HT-29 (cell line): ENCODE measurements at regions not wholly inside any gene's neighbourhood (a gene's known extent, or its start where the extent isn't known, plus 50 kb on each side); places are given as distances from the start of the nearest gene placed in this dataset.

Experiments used
- DNase-seq: peaks from one replicate; pipeline ENCODE4 v3.0.0-alpha.2; 2015; ENCODE audit warnings: low spot score

DNA sequence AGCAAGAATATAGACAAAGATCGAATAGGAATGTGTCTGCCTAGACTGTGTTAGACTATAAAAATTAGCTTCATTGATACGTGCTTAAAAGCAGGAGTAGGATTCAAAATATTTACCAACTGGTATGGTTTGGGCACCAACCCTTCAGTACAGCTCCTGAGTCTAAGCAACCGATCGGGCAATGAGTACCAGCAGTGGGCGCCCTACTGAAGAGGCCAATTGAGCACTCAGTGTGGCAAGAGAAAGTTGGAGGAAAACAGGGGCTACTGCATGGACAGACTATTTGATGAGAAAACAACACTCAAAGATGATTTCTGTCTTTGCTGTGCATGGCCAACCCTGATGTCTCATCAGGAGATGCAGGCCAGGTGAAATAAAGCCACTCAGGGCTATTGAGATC lies 176.0 kb upstream of the NWD2 start:
- DNase-seq = peak; percentile 27

DNA sequence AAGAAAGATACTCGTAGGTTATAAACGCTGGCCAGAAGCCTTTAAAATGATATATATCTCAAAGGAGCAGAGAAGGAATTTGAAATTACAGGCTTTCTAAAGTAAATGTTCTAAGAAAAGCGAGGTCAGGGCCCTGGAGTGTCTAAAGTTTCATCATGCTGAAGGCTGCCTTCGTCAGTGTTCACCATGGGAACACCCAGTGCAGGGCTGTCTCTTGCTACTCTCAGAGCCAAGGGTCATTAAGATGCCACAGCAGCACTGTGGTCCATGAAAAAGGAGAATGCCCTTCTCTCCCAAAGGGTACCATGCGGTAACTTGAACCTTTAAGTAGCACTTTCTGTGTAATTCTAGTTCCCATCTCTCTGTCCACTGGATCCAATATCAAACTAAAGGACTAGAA lies 174.5 kb upstream of the NWD2 start:
- no peak for DNase-seq

DNA sequence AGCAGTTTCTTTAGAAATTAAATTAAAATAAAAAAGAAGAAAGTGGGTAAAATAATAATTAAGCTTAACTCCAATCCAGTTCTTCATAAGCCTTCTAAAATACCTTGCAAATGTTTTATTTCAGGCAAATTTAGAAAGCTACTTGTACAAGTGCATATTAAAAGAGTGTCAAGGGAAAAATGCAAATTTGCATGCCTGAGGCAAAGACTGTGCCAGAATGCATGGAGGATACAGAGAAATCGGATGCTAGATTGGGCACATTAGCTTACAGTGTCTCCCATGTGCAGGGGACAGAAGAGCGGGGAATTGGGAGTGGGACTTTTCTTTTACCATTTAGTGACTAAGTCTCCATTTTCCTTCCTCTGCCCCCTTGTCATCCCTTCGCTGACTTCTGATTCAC lies 173.0 kb upstream of the NWD2 start:
- DNase-seq = no peak

DNA sequence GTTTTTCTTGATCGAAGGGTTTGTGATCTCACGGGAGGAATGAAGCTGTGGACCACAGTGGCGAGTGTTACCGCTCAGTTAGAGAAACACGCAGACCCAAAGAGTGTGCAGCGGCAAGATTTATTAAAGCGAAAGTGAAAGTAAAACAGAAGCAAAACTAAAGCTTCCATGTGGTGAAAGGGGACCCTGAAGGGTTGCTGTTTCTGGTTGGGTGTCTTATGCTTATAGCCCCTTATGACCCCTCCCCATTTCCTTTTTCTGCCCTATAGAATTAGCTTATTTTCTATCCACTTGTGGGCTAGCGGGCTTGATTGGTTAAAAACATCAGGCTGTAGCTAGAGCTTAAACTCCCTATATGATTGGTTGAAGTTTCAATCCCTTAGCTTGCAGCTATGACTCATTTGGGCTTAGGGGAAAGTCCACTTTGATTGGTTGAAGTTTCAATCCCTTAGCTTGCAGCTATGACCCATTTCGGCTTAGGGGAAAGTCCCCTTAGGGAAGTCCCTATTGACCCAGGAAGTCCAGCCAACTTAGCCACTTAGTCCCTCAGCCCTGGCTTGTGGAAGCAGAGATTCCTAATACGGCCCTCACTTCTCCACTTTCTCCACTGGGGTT lies 171.2 kb upstream of the NWD2 start:
- no peak for DNase-seq

DNA sequence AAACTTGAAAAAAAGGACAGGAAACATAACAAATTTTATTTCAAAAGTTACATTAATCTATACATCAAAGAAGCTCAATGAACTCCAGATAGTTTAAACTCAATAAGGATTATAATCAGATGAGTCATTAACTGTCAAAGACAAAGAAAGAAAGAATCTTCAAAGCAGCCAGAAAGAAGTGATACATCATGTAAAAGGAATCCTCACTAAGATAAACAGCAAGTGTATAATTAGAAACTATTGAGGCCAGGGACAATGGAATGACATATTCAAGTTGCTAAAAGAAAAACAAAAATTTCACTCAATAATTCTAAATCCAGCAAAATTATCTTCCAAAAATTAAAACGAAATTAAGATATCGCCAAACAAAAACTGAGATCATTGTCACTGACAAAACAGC lies 161.6 kb upstream of the NWD2 start:
- no peak for DNase-seq

DNA sequence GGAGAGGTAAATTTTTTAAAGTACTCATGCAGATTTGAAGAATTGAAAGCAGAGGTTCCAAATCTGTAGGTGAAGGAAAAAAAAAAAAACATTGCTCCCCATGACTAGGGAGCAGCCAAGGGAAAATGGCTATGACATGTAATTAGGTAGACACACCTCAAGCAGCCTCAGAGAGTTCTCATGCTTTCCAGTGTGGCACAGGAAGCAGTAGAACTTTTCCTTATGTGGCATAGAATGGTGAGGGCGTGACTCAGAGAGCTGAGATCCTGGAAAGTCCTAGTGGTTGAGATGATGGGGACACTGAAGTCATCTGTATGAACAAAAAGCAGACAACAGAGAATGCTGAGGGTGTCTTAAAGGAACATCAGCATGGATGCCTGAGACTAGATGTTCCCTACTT lies 148.6 kb upstream of the NWD2 start:
- DNase-seq = peak; percentile 9

DNA sequence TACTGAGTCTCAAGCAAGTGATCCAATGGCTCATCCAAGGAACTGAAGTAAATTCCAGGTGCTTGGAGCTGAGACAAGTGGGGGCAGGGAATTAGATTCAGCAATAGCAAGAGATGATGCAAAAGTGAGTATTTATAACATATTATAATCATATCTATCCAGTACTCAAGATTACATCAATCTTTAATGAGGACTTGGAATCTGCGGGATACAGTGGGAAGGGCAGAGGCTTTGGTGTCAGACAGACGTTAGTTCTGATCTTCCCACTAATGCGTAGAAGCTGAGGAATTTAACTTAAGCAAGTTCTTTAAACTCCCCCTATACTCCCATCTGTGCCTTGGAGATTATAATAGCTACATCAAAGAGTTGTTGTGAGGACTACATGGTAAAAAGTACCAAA lies 143.4 kb upstream of the NWD2 start:
- no peak for DNase-seq

DNA sequence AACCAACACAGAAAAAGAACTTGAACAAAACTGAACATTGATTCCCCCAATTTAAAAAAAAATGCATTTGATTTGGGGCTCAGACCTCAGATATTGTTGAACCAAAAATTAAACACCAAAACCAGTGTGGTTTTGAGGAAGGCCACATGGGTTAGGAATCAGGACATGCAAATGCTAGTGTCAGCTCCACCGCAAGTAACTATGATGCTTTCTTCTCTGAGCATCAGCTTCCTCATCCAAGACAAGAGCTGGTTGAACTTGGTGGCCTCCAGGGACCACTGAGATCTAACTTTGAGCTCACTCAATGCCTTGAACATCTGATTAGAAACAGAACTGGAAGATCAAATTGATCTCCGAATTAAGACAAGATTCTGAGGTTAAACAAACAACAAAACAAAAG lies 142.9 kb upstream of the NWD2 start:
- DNase-seq = no peak

DNA sequence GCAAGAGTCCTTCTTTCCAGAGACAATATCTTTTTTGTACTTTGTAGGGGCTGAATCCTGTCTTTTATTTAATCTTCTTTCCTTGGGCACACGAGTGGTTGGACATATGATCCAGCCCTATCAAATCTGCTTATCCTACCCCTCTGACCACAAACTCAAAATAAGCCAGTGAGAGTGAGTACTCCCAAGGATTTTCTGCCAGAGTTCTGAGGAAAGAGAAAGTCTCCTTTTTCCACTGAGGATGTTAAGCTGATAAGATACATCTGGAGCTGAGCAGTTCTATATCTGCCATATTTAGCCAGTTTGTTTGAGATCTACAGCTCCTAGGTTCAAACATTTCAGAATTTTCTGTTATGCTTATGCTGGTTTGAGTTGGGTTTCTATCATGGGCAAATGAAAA lies 134.8 kb upstream of the NWD2 start:
- DNase-seq = no peak

DNA sequence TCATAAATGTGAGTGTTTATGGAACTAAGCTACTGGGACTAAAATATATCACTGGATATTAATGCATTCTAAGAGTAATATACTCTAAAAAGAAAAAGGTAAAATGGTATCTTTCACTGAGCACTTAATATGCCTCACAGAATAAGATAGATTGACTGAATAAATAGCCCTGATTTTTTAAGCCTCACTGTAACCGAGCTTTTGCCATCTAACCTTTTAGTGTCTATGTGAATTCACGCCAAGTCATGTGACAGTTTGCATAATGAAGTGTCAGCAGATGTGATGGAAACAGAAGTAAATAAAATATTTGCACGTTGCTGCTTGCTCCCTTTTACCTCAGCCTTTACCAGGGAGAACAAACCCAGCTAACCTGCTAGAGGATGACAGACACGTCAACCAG lies 119.7 kb upstream of the NWD2 start:
- DNase-seq = no peak

DNA sequence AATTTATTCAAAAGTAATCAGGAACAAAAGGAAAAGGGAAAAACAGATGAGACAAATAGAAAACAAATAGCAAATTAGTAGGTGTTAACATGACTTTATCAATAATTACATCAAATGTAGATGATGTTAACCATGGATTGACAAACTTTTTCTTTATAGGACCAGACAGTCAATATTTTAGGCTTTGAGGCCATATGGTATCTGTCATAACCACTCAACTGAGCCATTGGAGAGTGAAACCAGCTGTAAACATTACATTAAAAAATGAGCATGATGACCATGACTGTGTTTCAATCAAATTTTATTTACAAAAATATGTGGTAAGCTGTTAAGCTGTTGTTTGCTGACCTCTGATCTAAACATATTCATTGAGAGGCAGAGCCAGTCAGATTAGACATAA lies 118.5 kb upstream of the NWD2 start:
- no peak for DNase-seq

DNA sequence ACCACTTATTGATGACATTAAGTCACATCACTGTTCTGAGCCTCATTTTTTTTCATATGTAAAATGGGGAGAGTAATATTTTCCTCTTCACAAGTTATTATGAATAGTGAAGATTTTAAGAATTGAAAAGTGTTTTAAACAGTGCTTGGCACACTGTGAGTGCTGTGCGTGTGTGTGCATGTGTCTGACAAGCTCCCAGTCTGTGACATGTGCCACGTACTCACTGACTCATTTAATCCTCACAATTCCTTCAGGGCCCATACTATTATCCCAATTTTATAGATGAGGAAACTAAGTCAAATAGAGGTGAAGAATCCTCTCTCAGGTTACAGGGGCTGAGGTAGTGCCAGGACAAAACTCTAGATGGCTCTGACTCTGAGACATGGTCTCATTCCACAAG lies 114.1 kb upstream of the NWD2 start:
- DNase-seq = no peak

DNA sequence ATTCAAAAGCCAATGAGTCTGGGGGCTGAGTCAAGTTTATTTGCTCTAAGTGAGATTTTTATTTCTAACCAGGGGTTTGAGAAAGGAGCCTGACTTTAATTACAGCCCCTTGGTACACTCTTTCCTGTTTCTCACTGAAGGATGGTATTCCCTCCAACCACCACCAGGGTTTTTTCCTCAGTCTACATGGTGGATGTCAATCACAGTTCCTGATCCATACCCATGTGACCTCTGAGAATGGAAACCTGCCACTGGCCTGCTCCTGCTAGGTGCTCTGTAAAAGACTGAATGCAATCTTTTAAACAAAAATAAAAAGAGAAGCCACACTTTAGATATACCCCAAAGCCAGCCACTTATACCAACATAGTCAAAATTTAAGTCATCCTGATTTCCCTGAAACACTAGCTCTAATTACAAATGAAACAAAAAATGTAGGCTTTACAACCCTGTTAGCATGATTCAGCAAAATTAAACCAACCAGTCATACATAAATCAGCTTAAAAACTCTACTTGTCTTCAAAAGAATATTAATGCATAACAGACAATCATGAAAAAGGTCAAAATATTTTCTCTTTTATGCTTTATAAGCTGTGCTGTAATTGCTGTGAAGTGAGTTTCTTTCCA lies 112.1 kb upstream of the NWD2 start:
- peak; percentile 5 for DNase-seq

DNA sequence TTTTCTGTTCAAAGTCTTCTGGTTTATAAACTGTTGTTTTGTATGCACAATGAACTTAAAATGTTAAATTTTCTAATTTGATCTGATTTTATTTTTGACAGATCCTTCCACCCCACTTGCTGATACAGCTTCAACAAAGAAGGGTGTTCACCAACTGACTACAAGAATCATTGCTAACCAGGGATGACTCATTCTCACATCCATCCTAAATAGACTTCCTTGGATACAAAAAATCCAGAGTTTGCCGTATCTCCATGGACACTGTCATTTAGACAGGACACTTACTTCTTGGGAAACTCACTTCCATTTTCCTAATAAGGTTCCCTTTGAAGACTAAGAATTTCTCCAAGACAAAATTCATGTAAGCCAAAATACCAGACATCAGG lies 111.6 kb upstream of the NWD2 start:
- no peak for DNase-seq

DNA sequence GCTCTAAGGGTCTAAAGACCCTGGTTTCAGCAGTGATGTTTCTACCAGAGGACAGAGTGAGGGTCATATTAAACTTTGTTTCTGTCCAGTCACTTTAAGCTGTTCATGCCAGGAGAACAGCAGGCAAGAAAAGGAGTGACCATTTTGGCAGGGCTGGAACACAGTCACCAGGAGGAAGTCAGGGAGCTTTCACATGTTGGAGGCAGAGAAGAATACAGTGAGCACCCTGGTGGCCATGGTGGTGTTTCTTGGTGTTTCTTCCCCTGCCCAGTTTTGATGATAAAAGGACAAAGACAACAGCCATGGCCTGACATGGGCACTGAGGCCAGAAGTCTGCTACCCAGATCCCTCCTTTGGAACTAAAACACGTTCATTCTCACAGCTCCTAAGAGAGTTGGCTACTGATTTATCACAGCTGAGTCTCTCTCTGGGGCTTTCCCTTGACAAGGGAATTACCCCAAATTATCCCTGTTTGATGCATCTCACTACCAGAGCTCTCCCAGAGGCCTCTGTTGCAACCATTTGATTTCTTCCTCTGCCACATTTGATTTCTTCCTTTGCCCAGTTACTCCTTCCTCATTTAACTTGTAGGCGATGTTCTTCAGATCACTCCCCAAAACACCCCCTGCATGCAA lies 106.4 kb upstream of the NWD2 start:
- no peak for DNase-seq

DNA sequence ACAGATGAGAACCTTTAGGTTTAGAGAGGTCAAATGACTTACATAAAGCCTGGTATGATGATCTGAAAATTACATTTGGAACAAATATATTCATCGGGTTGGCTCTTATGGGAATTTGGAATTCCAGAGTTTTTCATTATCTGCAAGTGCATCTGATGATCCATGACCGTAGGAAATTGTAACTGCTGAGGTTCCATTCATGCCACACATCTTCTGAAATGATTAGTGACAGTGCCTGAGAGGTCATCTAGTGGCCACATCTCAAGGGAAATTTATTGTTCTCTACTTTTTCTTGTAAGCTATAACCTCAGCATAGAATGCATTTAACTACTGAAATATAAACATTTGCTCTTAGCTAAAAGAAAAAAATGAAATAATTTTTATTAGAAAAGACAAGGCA lies 105.8 kb upstream of the NWD2 start:
- no peak for DNase-seq

DNA sequence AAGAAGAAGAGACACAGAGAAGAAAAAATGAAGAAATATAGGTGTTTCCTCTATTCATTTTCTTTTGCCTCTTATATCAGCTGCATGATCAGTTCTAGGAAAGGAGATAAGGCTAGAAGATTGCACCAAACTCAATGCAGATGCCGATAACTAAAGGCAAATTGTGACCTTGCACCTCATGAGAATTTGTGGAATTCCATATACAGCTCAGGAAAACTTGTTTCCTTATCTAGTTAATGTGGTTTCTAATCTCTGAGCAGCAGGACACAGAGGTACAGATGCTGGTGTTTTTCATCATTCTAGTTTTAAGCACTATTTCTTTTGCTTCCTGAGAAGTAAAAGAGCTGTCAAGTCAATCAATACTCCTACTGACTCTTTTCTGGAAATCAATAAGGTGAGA lies 104.6 kb upstream of the NWD2 start:
- no peak for DNase-seq

DNA sequence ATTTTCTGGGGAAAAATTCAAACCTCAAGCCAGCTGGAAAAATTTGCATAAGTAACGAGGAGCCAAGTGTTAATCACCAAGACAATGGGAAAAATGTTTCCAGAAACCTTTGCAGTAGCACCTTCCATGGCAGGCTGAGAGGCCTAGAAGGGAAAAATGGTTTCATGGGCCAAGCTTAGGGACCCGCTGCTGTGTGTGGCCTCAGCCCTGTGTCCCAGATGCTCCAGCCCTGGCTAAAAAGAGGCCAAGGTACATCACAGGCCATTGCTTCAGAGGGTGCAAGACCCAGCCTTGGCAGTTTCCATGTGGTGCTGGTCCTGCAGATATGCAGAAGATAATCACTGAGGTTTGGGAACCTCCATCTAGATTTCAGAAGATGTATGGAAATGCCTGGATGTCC lies 98.3 kb upstream of the NWD2 start:
- DNase-seq = no peak

DNA sequence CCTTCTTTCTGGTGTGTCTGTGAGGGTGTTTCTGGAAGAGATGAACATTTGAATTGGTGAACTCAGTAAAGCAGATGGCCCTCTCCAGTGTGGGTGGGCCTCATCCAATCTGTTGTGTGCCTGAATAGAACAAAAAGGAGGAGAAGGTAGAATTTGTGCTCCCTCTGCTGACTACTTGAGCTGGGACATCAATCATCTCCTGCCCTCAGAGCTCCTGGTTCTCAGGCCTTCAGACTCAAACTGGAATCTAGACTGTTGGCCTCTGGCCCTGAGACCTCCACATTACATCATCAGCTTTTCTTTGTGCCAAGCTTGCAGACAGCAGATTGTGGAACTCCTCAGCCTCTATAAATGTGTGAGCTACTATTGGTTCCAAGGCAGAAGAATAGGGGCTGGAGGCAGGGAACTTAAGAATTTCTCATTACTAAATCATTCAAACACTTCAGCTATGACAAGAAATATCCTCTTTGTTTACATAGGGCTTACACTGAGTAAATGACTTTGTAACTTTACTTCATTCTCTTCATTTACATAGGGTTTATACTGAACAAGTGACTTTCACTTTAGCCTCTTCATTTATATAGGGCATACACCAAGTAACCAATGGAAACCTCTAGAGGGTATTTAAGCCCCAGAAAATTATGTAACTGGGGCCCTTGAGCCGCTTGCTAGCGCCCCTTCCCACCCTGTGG lies 86.9 kb upstream of the NWD2 start:
- DNase-seq = peak; percentile 26

DNA sequence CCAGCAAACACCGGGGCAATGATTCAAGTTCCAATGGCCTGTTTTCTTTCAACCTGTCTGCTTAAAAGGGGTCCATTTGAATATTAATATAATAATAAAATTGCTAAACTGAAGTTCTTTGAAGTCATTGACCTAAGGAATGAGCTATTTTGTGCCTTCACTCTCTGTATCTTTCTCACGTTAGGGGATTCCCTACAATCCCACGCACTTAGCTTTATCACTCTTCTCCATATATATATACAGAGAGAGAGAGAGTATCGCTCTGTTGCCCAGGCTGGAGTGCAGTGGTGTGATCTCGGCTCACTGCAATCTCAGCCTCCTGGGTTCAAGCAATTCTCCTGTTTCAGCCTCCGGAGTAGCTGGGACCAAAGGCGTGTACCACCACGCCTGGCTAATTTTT lies 83.9 kb upstream of the NWD2 start:
- DNase-seq = no peak

DNA sequence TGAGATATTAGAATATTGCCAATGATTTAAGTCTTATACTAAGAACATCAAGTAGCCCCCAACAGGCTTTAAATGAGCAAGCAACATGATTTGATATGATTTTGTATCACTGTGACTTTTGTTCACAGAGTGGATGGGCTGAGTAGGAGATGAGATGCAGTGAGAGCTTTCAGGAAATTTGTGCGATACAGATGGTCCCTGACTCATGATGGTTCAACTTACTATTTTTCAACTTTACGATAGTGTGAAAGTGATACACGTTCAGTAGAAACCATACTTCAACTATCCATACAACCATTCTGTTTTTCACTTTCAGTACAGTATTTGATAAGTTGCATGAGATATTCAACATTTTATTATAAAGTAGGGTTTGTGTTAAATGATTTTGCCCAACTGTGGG lies 78.7 kb upstream of the NWD2 start:
- no peak for DNase-seq

DNA sequence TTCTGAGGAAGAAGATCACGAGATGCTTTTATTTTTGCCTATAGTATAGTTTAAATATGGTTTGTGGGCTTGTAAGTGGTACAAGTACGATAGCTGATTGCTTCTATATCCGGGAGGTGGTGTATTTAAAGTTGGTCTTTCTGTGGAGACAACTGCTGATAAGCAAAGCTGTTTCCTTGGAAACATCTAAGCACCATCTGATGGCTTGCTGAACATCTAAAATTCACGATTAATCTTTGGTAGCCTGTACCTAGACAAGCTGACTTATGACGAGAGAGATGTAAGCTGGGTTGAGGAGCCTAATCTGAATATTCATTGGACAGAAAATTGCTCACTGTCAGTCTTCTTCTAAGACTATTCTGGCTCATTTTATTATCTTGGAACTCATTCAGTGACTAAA lies 74.6 kb upstream of the NWD2 start:
- DNase-seq = no peak

DNA sequence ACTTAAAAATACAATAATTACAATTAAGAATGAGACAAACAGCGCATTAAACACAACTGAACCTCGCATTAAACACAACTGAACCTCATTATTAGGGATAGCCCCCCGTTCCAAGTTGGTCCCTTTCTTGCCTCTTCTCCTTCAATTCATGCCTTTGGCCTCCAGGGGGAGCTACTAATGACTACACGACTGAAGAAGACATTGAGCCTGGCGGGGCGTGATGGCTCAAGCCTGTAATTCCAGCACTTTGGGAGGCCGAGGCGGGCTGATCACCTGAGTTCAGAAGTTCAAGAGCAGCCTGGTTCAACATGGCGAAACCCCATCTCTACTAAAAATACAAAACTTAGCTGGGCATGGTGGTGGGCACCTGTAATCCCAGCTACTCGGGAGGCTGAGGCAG lies 56.4 kb upstream of the NWD2 start:
- peak; percentile 16 for DNase-seq
